Limb (tissue), 2 donors: ENCODE measurements at regions not wholly inside any gene's neighbourhood (a gene's known extent, or its start where the extent isn't known, plus 50 kb on each side); places are given as distances from the start of the nearest gene placed in this dataset.

ENCODE experiments used
- DNase-seq, 2 donors: peaks; one replicate each; pipeline ENCODE4 v3.0.0-alpha.2; 2016; ENCODE audit errors: extremely low spot score in 2 of 2

- DNase-seq: no peak
These were observed 52.2 kb upstream of the PAX6 start for GRCh38 chr11:31863170-31863832.

GRCh38 chr11:31861011-31861410 is 49.9 kb upstream of the PAX6 start:
- no peak for DNase-seq
